Stimulated activated CD4-positive, alpha-beta T cell treated with anti-CD3 and anti-CD28 coated beads, TNF-alpha, amount 100 ng/mL, for 1 hour (primary cell): ENCODE measurements at regions not wholly inside any gene's neighbourhood (a gene's known extent, or its start where the extent isn't known, plus 50 kb on each side); places are given as distances from the start of the nearest gene placed in this dataset.

ENCODE experiments used
- DNase-seq, 3 donors: peaks; one replicate each; pipeline ENCODE4 v3.0.0-alpha.2; 2020; ENCODE audit warnings: low read depth in 3 of 3, low spot score in 1 of 3

DNA sequence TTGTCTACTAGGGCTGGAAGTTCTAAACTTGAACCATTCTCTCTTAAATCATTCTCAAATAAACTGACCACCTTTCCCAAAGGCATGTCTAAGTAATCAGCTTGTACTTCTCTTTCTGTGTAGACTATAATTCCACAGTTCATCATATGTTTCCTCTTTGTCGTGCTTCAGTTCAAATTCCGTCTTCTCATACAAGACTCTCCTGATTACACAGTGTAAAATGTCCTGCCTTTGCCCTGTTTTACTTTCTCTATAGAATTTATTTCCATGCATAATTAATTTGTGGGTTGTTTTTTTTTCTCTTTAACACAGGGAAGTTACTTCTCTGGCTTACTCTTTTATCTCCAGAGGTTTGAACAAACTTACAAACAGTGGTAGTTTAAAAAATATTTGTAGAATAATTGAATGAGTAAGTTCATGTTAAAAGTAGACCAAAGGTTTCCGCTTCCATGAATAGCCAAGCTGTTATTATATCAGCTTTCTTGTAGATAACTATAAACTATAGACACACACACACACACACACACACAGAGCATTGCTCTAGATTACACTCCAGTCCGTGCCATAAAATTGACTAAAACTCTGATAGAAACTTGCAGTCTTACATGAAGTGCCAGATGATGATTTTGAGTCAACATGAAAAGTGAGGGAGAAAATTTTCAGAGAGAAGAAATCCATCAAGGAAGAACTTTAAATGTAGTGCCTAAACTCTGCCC is 119.0 kb downstream of the SUCNR1 start:
- no peak for DNase-seq

DNA sequence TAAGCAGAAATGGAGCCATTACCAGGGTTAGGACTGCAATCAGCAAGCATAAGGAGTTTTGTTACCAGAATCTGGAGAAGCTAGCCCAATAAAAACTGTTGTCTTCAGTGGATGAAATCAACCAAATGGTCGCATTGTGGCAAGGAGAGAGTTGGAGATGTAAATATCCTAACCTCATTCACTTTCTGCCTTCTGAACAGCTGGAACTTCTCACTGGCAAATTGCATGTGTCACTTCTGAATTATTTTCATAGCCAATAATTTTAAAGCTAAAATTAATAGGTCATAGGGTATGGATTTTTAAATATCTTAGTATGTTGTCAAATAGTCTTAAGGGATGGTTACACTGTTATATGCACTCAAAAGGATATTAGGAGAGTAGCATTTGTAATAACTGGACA is 121.6 kb downstream of the SUCNR1 start:
- DNase-seq, result no peak

GRCh38 chr3:151998744-151999143 is 125.3 kb downstream of the SUCNR1 start:
- no peak for DNase-seq

DNA sequence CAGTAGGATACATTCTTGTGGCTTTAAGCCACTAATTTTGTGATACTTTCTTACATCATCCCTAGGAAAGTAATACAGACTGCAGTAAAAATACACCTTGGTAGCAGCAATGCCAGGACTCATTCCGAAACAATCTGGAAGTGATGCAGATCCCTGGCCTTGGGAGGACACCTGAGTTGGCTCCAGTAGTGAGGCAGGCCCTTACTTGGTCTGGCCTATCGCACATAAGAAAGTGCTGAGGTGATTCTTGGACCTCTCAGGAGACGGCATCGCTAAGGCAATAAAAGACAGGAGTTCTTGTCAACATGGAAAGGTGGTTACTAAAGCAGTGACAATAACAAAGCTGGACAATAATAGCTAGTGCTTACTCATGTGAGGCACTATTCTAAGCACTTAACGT is 126.5 kb downstream of the SUCNR1 start:
- no peak for DNase-seq

GRCh38 chr3:152011812-152012735 is 138.6 kb downstream of the SUCNR1 start:
- DNase-seq, result no peak

DNA sequence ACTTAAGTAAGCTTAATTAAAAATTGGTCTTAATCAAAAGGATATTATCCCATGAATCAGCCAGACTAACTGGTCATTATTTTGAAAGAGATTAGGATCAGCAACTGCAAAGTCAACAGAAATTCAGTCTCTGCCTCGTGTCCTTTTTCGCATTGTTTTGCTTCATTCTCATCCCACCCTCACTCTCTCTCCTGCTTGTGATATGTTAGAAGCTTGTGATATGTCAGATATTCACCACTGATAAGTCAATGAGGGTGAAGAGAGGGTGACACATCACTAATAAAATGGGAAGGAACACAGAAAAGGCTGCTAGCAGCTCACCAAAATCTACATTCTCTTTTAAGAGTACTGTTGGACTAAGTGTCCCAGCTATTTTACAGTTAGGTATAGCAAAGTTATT is 146.1 kb downstream of the SUCNR1 start:
- no peak for DNase-seq

GRCh38 chr3:152021951-152022461 is 148.6 kb downstream of the SUCNR1 start:
- no peak for DNase-seq

GRCh38 chr3:152026033-152026556 is 152.7 kb downstream of the SUCNR1 start:
- DNase-seq, result no peak

GRCh38 chr3:152030320-152030719 is 156.9 kb downstream of the SUCNR1 start:
- DNase-seq, result no peak

DNA sequence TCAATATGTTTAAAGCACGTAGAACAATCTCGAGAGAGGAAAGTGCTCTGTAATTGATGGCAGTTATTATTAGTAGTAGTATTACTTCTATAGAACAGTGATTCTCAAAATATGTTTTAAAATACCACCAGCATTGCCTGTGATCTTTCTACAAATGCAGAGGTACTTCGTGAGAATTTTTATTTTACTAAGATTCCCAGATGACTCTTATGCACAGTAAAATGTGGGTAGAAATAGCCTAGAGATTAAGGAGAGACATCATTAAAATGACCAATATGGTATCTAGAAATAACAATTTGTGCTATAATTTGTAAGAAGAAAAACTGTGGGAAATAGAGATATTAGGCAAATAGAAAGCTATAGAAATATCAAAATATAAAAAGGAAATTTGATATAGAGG is 157.9 kb downstream of the SUCNR1 start:
- no peak for DNase-seq

DNA sequence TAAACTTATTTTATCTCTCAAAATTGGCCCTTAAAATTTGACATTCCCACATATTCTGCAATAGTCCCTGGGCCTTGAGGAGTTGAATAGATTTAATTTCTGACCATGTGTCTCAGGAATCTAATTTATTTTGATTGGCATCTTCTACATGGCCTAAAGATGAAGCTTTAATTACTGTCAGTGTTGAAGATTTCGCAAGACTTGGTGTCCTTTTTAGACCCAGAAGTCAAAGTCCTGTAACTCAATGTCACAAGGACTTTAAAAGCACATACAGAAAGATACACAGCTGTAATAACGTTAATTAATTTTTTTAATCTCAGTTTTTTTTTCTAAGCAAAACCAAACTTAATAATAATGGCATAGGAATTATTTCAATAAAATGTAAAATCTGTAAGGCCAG is 163.9 kb downstream of the SUCNR1 start:
- no peak for DNase-seq

DNA sequence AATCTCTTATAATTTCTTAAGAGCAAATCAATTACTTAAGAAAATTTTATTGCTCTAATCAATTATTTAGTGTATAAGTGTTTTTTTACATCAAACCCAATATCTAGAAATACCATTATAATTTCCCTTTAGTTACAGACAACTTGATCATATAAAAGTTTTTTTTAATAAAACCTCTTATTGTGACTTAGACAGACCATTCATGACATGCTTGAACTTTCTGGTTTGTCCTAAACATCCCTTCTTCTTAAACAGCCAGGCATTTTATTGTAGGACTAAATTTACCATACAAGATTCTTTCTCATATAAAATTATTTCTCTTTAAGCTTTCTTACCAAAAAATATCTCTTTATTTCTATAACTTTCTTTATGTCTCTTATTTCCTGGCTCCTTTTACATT is 164.5 kb downstream of the SUCNR1 start:
- no peak for DNase-seq

DNA sequence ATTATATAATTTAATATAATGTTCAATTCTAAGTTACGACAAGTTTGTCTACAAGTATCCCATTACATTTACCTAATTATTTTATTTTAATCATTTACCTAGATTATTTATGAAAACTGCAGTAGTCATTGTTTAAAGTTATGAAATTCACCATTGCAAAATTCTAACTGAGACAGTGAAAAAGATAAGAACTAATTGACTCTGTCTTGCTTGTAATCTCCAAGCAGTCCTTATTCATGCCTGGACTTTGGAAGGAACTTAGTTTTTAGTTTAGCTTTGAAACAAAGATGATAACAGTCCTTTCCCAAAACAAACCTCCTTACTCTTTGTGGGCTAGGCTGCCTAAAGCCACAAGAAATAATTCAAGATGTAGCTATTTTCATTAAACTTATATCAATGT is 165.0 kb downstream of the SUCNR1 start:
- DNase-seq, result no peak

GRCh38 chr3:152039887-152040286 is 166.4 kb downstream of the SUCNR1 start:
- DNase-seq, result no peak

DNA sequence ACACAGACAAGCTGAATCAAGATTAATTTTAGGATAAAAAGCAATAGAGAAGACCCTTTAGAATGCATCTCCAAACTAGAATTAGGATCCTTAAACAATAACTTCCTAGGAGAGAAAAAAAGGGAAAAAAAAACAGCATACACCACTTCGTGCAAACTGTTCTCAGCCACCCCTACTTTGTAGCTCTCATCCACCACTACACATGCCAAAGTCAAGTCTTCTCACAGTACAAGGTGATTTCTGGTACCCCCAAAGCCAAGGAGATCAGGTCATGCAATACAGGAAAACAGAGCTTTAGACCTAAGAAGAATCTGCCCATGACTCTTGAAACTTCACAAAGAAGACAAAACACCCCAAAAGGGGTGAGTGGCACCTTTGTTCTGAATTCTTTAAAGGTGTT is 166.9 kb downstream of the SUCNR1 start:
- DNase-seq, result no peak

DNA sequence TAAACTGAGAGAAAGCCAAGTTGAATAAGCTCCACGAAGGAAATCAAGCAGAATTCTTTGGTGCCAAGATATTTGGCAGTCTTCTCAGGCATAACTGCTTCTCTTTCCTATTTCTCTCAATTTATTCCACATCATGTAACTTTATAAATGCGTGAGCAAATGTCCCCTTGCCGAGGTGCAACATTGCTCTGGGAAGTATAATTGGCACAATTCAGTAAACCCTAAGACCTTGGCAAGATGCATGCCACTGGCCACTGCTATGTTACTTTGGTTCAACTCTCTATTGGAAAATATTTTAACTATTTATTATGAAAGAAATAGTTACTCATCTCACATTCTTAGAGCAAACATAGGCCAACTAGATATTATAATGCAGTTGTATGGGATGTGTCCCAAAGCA is 170.2 kb downstream of the SUCNR1 start:
- DNase-seq, result no peak

- DNase-seq, result no peak
Measured at GRCh38 chr3:152046280-152046679, 172.8 kb downstream of the SUCNR1 start.

DNA sequence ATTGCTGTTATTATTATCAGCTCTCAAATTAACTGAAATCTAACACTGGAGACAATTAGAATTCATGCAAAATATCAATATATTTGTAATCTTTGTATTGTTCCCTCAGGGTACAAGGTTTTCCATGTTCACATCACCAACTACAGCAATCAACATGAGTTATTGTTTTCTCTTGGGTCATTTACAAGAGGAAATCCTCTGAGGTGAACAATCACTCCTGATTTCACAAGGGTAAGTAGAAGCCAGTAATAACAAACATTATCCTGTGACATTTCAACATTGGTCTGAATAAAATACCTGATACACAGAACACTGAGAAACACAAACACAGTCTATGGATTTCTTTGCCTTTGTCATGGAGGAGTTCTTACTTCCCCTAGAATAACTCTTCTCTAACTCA is 174.0 kb downstream of the SUCNR1 start:
- DNase-seq, result no peak

GRCh38 chr3:152048831-152049230 is 175.4 kb downstream of the SUCNR1 start:
- no peak for DNase-seq

DNA sequence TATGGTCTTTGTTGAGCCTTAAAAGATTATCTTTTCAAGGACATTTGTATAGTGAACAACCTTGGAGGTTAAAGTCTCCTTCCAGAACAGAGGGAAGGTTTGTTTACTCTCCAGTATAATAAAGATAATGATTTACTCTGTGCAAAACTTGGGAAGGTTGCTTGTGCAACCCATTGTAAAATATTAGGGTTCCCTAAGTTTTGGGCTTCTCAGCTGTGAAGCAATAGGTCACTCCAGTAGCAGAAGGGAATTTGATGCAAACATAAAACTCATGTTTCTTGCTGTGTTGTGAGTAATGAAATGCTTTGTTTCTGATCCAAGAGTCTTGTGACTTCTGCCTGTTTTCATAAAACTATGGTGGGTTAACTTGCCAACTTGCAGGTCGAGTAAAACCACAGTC is 177.5 kb downstream of the SUCNR1 start:
- no peak for DNase-seq

GRCh38 chr3:152051501-152052404 is 178.3 kb downstream of the SUCNR1 start:
- no peak for DNase-seq
